Testis (tissue), 2 donors: ENCODE measurements at regions not wholly inside any gene's neighbourhood (a gene's known extent, or its start where the extent isn't known, plus 50 kb on each side); places are given as distances from the start of the nearest gene placed in this dataset.

Source experiments
- DNase-seq: peaks from one replicate; pipeline ENCODE4 v3.0.0-alpha.2; 2019
- H3K27ac ChIP-seq, 2 donors: fragments of 200-600 bp; sonication (generic); one replicate each; pipeline ENCODE4 v1.5.1; 2019
- H3K27me3 ChIP-seq: fragments of 200-600 bp; sonication (generic); one replicate; pipeline ENCODE4 v1.5.1; 2019
- H3K36me3 ChIP-seq: fragments of 200-600 bp; sonication (generic); one replicate; pipeline ENCODE4 v1.5.1; 2017; ENCODE audit warnings: low read depth; ENCODE audit errors: missing control alignments
- H3K4me1 ChIP-seq: fragments of 200-600 bp; sonication (generic); one replicate; pipeline ENCODE4 v1.5.1; 2019
- H3K4me3 ChIP-seq, 2 donors: fragments of 200-600 bp; sonication (generic); one replicate each; pipeline ENCODE4 v1.5.1; 2017 to 2019
- H3K9me3 ChIP-seq: fragments of 200-600 bp; sonication (generic); one replicate; pipeline ENCODE4 v1.5.1; 2017
- CTCF ChIP-seq, 3 experiments: fragments of 450-650 bp in 2 of 3; fragments of 200-600 bp in 1 of 3; sonication (generic) in 1 of 3; IDR thresholded peaks; one replicate each; pipeline ENCODE4 v1.5.1; 2016 to 2019; ENCODE audit warnings: antibody characterized with exemption in 3 of 3, mild to moderate bottlenecking in 2 of 3, moderate library complexity in 1 of 3
- POLR2A ChIP-seq: fragments of 450-650 bp; IDR thresholded peaks from one replicate; pipeline ENCODE4 v1.6.1; 2017; ENCODE audit warnings: antibody characterized with exemption, mild to moderate bottlenecking, moderate library complexity
- WGBS, 2 donors: methylation state at CpG; one replicate each; pipeline ENCODE4 v1.1.5; 2018; 5-methylcytosine and 5-hydroxymethylcytosine counted together
- intact Hi-C: fragments of 100-400 bp; cut with DNase I; formaldehyde crosslinking; loops from one replicate; pipeline ENCODE4 v1.15.1; 2023; ENCODE audit warnings: low total_unique reads

DNA sequence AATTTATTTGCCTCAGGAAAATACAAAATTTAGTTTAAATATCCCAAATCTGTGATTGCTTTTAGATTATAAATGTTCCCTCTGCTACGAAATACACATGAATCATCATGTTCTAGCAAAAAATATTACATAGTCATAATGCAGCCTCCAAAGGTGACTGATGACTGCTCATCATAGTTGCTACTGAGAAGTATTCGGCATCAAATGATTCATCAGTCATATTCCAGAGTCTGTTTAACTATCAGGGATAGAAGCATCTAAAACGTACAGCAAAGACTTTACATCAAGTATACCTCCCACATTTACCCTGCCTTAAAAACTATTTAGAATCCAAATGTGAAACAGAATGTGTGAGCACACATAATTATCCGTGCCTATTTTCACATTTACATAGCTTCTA is 626.0 kb downstream of the CDH26 start:
- no peak for DNase-seq
- no peak overlapping the region for H3K27ac ChIP-seq
- no peaks in the 10 kb centered on the region for H3K9me3 ChIP-seq
- intact Hi-C loops, result no loop called here
- 81 to 86% methylated on average over 4 of the region's 4 CpGs for WGBS, 2 donors
- H3K27me3 ChIP-seq, result no peaks in the 10 kb centered on the region
- TF ChIP-seq POLR2A, result no peak
- TF ChIP-seq CTCF (IDR thresholded peaks at IDR 0.05), result no peak
- no peaks in the 10 kb centered on the region for H3K36me3 ChIP-seq
- H3K4me1 ChIP-seq, result no peaks in the 10 kb centered on the region
- H3K4me3 ChIP-seq, result no peak overlapping the region

GRCh38 chr20:60585651-60586050 is 627.4 kb downstream of the CDH26 start:
- intact Hi-C loops, result no loop called here
- no peak for DNase-seq
- Histone ChIP-seq H3K27me3 (no peaks in the 10 kb centered on the region), H3K4me3 (no peak overlapping the region), H3K27ac (no peak overlapping the region), H3K9me3 (no peaks in the 10 kb centered on the region), H3K36me3 (no peaks in the 10 kb centered on the region), H3K4me1 (no peaks in the 10 kb centered on the region)
- WGBS, 2 donors, result 54 to 64% methylated on average over 4 of the region's 4 CpGs
- TF ChIP-seq POLR2A (no peak), CTCF (IDR thresholded peaks at IDR 0.05) (no peak)

DNA sequence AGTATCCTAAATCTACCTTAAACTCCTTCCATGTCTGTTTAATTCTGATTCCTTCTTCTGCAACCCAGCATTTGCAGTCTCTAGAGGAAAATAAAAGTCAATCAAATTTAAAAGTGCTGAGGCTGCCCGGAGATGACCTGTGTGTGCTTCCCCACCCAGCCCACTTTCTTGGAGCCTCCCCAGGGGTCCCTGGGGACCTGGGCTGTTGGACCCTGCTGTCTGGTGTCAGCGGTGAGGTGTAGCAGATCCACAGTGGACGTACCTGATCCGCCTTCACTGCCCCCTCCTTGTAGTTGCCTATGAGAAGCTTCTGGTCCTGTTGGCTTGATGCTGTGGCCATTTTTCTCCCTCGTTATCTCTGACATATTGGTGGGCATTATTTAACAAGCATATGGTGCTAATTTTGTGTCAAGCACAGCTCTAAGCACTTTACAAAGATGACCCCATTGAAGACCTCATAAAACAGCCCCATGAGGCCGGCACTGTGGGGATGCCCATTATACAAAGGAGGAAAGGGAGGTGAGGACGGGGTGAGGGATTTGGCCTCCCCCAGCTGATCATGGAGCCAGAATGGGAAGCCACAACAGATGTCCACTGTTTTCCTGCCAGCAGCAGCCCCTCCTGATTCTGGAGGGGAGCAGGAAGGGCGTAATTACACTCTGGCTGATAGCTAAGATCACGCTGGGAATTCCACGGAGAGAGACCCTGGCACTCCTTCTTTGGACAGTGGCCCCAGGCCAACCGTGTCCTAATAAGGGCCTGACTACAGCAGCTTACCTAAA is 628.2 kb downstream of the CDH26 start:
- no peak for DNase-seq
- H3K36me3 ChIP-seq, result no peaks in the 10 kb centered on the region
- H3K4me1 ChIP-seq, result no peaks in the 10 kb centered on the region
- H3K9me3 ChIP-seq, result no peaks in the 10 kb centered on the region
- no peak overlapping the region for H3K4me3 ChIP-seq
- WGBS, 2 donors, result 41 to 45% methylated on average over 11 of the region's 11 CpGs
- H3K27me3 ChIP-seq, result no peaks in the 10 kb centered on the region
- no peak for TF ChIP-seq CTCF (IDR thresholded peaks at IDR 0.05)
- TF ChIP-seq POLR2A, result no peak
- H3K27ac ChIP-seq, result no peak overlapping the region
- intact Hi-C loops, result no loop called here

DNA sequence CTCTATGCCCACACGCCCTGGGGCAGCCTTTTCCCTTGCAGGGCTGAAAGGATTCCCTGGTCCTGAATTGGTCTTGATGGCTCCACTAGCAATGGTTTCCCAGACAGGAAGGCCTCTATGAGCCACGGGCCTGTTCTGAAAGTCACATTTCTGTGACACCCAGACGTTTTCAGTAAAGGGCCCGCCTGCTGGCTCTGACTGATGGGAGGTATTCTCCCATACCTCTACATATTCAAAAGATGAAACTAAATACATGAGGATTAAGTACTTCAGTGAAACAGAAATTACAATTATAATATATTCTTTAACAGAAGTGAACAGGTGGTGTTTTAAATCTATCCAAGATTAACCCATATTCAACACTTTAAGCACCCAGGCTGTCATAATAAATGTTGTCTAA is 629.8 kb downstream of the CDH26 start:
- TF ChIP-seq CTCF (IDR thresholded peaks at IDR 0.05), result no peak
- TF ChIP-seq POLR2A, result no peak
- no peaks in the 10 kb centered on the region for H3K36me3 ChIP-seq
- DNase-seq, result no peak
- WGBS, 2 donors, result 81 to 82% methylated on average over 4 of the region's 4 CpGs
- H3K27ac ChIP-seq, result no peak overlapping the region
- intact Hi-C loops, result no loop called here
- H3K9me3 ChIP-seq, result no peaks in the 10 kb centered on the region
- no peaks in the 10 kb centered on the region for H3K4me1 ChIP-seq
- H3K4me3 ChIP-seq, result no peak overlapping the region
- H3K27me3 ChIP-seq, result no peaks in the 10 kb centered on the region

DNA sequence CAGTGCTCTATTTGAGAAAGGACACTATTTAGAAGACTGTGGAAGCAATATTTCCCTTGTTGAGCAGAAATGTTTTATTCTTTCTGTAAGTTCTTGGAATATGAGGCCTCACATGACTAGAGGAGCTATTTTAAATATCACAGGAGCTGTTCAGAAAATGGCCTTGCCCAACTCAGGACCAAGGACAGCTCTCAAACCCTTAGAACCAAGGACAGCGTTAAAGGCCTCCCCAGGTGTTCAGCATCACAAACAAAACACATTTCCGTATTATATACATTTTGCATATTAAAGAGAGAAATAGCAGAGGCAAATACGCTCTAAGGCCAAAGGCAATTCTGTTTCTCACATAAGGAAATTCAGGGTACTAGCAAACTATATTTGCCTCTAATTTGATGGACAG is 631.4 kb downstream of the CDH26 start:
- no peak for DNase-seq
- Histone ChIP-seq H3K9me3 (no peaks in the 10 kb centered on the region), H3K27ac (no peak overlapping the region), H3K4me1 (no peaks in the 10 kb centered on the region), H3K27me3 (no peaks in the 10 kb centered on the region), H3K36me3 (no peaks in the 10 kb centered on the region), H3K4me3 (no peak overlapping the region)
- intact Hi-C loops, result no loop called here
- TF ChIP-seq POLR2A, result no peak
- no peak for TF ChIP-seq CTCF (IDR thresholded peaks at IDR 0.05)
- 45 to 46% methylated on average over 3 of the region's 3 CpGs for WGBS, 2 donors
